ENCODE measurements at regions not wholly inside any gene's neighbourhood (a gene's known extent, or its start where the extent isn't known, plus 50 kb on each side); places are given as distances from the start of the nearest gene placed in this dataset.

GRCh38 chr15:91538782-91539181, 314.7 kb upstream of the SLCO3A1 start:
- dilution Hi-C loops (cut with MboI; ENCODE audit: extremely low pct_ligation_motif_present, low sequenced_read_pairs): no loop called here
- Histone ChIP-seq H4K20me1 (ENCODE audit: control insufficient read depth, extremely low read depth, insufficient read depth, low read length) (no peaks in the 10 kb centered on the region), H3K9me1 (ENCODE audit: control insufficient read depth, extremely low read depth, insufficient read depth, low read length) (no peaks in the 10 kb centered on the region), H3K9ac (ENCODE audit: control insufficient read depth, extremely low read depth, insufficient read depth, low read length) (no peak overlapping the region), H3K4me1 (ENCODE audit: control insufficient read depth, extremely low read depth, insufficient read depth, low read length) (no peaks in the 10 kb centered on the region), H3K27ac (ENCODE audit: control insufficient read depth, insufficient read depth, low read length) (no peak overlapping the region), H3K27me3 (ENCODE audit: control insufficient read depth, extremely low read depth, insufficient read depth, low read length) (no peaks in the 10 kb centered on the region), H2AFZ (ENCODE audit: control insufficient read depth, low read length) (no peak overlapping the region), H3K4me3 (ENCODE audit: control insufficient read depth in 2 of 3, extremely low read depth in 1 of 3, insufficient read depth in 2 of 3, low read depth in 1 of 3, low read length in 3 of 3) (no peak overlapping the region), H3K9me3 (ENCODE audit: control insufficient read depth, low read depth, low read length) (no peaks in the 10 kb centered on the region), H3K36me3 (ENCODE audit: control insufficient read depth in 2 of 2, extremely low read depth in 1 of 2, insufficient read depth in 2 of 2, low read length in 2 of 2) (no peaks in the 10 kb centered on the region), H3K79me2 (ENCODE audit: control insufficient read depth, insufficient read depth, low read length) (no peaks in the 10 kb centered on the region), H3K4me2 (ENCODE audit: control insufficient read depth, extremely low read depth, insufficient read depth, low read depth, low read length) (no peak overlapping the region)
- no peak for TF ChIP-seq CTCF (optimal IDR thresholded peaks at IDR 0.05 in 1 of 3, IDR thresholded peaks at IDR 0.05 in 1 of 3, conservative IDR thresholded peaks at IDR 0.05 in 1 of 3; ENCODE audit: extremely low read depth in 1 of 3, insufficient read depth in 2 of 3, low read length in 3 of 3)
- no peak for TF ChIP-seq EZH2 (IDR thresholded peaks at IDR 0.05; ENCODE audit: low read length)
- FAIRE-seq (no peak), DNase-seq (ENCODE audit: low read depth, low spot score) (no peak)

GRCh38 chr15:91541286-91541685, 312.2 kb upstream of the SLCO3A1 start:
- no peak for DNase-seq (ENCODE audit: low read depth, low spot score)
- no peaks in the 10 kb centered on the region for H3K9me1 ChIP-seq (ENCODE audit: control insufficient read depth, extremely low read depth, insufficient read depth, low read length)
- no peak overlapping the region for H3K27ac ChIP-seq (ENCODE audit: control insufficient read depth, insufficient read depth, low read length)
- dilution Hi-C loops (cut with MboI; ENCODE audit: extremely low pct_ligation_motif_present, low sequenced_read_pairs): no loop called here
- H3K27me3 ChIP-seq (ENCODE audit: control insufficient read depth, extremely low read depth, insufficient read depth, low read length): no peaks in the 10 kb centered on the region
- no peaks in the 10 kb centered on the region for H4K20me1 ChIP-seq (ENCODE audit: control insufficient read depth, extremely low read depth, insufficient read depth, low read length)
- no peak overlapping the region for H3K4me3 ChIP-seq (ENCODE audit: control insufficient read depth in 2 of 3, extremely low read depth in 1 of 3, insufficient read depth in 2 of 3, low read depth in 1 of 3, low read length in 3 of 3)
- no peak overlapping the region for H3K9ac ChIP-seq (ENCODE audit: control insufficient read depth, extremely low read depth, insufficient read depth, low read length)
- H3K9me3 ChIP-seq (ENCODE audit: control insufficient read depth, low read depth, low read length): no peaks in the 10 kb centered on the region
- no peaks in the 10 kb centered on the region for H3K36me3 ChIP-seq (ENCODE audit: control insufficient read depth in 2 of 2, extremely low read depth in 1 of 2, insufficient read depth in 2 of 2, low read length in 2 of 2)
- TF ChIP-seq CTCF (optimal IDR thresholded peaks at IDR 0.05 in 1 of 3, IDR thresholded peaks at IDR 0.05 in 1 of 3, conservative IDR thresholded peaks at IDR 0.05 in 1 of 3; ENCODE audit: extremely low read depth in 1 of 3, insufficient read depth in 2 of 3, low read length in 3 of 3) (no peak), EZH2 (IDR thresholded peaks at IDR 0.05; ENCODE audit: low read length) (no peak)
- no peak overlapping the region for H2AFZ ChIP-seq (ENCODE audit: control insufficient read depth, low read length)
- no peak for FAIRE-seq
- no peaks in the 10 kb centered on the region for H3K79me2 ChIP-seq (ENCODE audit: control insufficient read depth, insufficient read depth, low read length)
- no peak overlapping the region for H3K4me2 ChIP-seq (ENCODE audit: control insufficient read depth, extremely low read depth, insufficient read depth, low read depth, low read length)
- H3K4me1 ChIP-seq (ENCODE audit: control insufficient read depth, extremely low read depth, insufficient read depth, low read length): no peaks in the 10 kb centered on the region

All from keratinocyte (primary cell).